AG04450 (cell line): ENCODE measurements at regions not wholly inside any gene's neighbourhood (a gene's known extent, or its start where the extent isn't known, plus 50 kb on each side); places are given as distances from the start of the nearest gene placed in this dataset.

Source experiments
- CTCF ChIA-PET: fragments of 300-600, 350-600 bp; formaldehyde crosslinking; extraction: SDS; loops from one replicate; lab custom pipeline; 2022; ENCODE audit warnings: antibody characterized with exemption, inconsistent platforms; lab: Charles Lee
- POLR2A ChIA-PET: fragments of 350-600 bp; formaldehyde crosslinking; extraction: SDS; loops from one replicate; lab custom pipeline; 2021; ENCODE audit warnings: antibody characterized with exemption, inconsistent platforms; lab: Yijun Ruan, JAX
- DNase-seq: peaks from one replicate; pipeline ENCODE4 v3.0.0-alpha.2; 2011; ENCODE audit warnings: low read depth, low spot score
- H3K27ac ChIP-seq: one replicate; pipeline ENCODE4 v1.5.1; 2012; ENCODE audit warnings: low read depth, low read length, control low read depth
- H3K27me3 ChIP-seq: one replicate; pipeline ENCODE4 v1.6.0; 2012; ENCODE audit warnings: low read length; ENCODE audit not compliant: control insufficient read depth, insufficient read depth
- H3K4me3 ChIP-seq: 2 replicates; pipeline ENCODE4 v1.5.1; 2011; ENCODE audit warnings: mild to moderate bottlenecking, low read depth, low read length, control low read depth
- H3K9me3 ChIP-seq: 2 replicates; pipeline ENCODE4 v1.5.1; 2012; ENCODE audit warnings: low read length; ENCODE audit not compliant: control insufficient read depth, insufficient read depth
- TF ChIP-seq, protein P1 (sequence below): IDR thresholded peaks from 2 replicates; pipeline ENCODE4 v1.5.1; 2011; ENCODE audit warnings: low read depth, low read length, control low read depth, inconsistent platforms

GRCh38 chr10:106508950-106509349 is 655.6 kb downstream of the SORCS1 start:
- CTCF ChIA-PET: no interaction called here
- H3K27ac ChIP-seq: no peak overlapping the region
- TF ChIP-seq, protein P1, sequence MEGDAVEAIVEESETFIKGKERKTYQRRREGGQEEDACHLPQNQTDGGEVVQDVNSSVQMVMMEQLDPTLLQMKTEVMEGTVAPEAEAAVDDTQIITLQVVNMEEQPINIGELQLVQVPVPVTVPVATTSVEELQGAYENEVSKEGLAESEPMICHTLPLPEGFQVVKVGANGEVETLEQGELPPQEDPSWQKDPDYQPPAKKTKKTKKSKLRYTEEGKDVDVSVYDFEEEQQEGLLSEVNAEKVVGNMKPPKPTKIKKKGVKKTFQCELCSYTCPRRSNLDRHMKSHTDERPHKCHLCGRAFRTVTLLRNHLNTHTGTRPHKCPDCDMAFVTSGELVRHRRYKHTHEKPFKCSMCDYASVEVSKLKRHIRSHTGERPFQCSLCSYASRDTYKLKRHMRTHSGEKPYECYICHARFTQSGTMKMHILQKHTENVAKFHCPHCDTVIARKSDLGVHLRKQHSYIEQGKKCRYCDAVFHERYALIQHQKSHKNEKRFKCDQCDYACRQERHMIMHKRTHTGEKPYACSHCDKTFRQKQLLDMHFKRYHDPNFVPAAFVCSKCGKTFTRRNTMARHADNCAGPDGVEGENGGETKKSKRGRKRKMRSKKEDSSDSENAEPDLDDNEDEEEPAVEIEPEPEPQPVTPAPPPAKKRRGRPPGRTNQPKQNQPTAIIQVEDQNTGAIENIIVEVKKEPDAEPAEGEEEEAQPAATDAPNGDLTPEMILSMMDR: no peak
- no peak overlapping the region for H3K4me3 ChIP-seq
- H3K9me3 ChIP-seq: no peaks in the 10 kb centered on the region
- no peaks in the 10 kb centered on the region for H3K27me3 ChIP-seq
- POLR2A ChIA-PET: no interaction called here
- no peak for DNase-seq

GRCh38 chr10:106506526-106507283 is 657.8 kb downstream of the SORCS1 start:
- H3K9me3 ChIP-seq: no peaks in the 10 kb centered on the region
- DNase-seq: no peak

GRCh38 chr10:106504536-106504935 is 660.0 kb downstream of the SORCS1 start:
- Histone ChIP-seq H3K4me3 (no peak overlapping the region), H3K27ac (no peak overlapping the region), H3K9me3 (no peaks in the 10 kb centered on the region), H3K27me3 (no peaks in the 10 kb centered on the region)
- ChIA-PET POLR2A (no interaction called here), CTCF (no interaction called here)
- no peak for DNase-seq
- TF ChIP-seq, protein P1: no peak

More at GRCh38 chr10:106506526-106507283, 657.8 kb downstream of the SORCS1 start:
- Histone ChIP-seq H3K27me3 (no peaks in the 10 kb centered on the region), H3K4me3 (no peak overlapping the region), H3K27ac (no peak overlapping the region)
- ChIA-PET POLR2A (no interaction called here), CTCF (no interaction called here)
- TF ChIP-seq, protein P1: no peak

DNA sequence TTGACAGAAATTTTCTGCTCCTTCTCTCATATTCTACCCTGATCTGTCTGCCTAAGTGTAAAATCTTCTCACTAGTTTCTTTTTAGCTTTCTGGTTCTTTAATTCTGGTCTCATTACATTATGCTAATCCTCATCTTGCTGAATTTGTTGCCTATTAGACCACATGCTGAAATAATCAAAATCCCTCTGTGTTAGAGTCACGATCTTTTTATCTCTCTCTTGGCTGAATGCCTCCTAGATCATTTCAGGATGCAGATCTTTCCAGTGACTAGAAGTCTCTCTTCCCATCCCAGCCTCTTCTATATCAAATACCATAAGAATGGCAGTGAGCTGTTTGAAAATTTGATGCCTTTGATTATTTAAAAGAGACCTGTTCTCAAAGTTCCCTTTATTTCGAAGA is 661.9 kb downstream of the SORCS1 start:
- TF ChIP-seq, protein P1: no peak
- Histone ChIP-seq H3K27me3 (no peaks in the 10 kb centered on the region), H3K9me3 (no peaks in the 10 kb centered on the region), H3K27ac (no peak overlapping the region), H3K4me3 (no peak overlapping the region)
- CTCF ChIA-PET: no interaction called here
- POLR2A ChIA-PET: no interaction called here
- no peak for DNase-seq

DNA sequence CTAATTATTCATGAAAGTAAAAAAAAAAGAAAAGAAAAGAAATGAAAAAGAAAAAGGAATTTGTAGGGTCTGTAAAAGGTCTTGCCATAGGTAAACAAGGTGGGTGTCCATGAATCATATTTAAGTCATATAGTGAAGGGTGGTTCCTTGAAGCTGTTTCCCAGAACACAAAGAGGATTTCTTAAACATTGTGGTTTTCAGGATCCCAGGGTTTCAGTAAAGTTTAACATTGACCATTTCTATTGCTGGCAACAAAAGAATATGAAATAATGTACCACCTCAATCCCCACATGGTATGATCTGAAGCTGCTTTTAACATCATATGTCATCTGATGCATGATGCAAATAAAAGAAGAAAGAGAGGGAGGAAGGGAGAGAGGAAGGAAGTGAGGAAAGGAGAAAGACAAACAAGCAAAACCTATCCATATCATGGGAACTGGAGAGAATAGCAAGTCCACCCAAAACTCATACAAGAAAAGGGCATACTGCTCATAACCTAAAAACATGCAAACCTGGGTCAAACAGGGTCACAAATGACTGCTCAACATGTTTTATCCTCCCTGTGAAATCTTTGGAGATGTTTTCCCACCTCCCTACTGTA is 663.5 kb downstream of the SORCS1 start:
- ChIA-PET POLR2A (no interaction called here), CTCF (no interaction called here)
- TF ChIP-seq, protein P1: no peak
- Histone ChIP-seq H3K4me3 (no peak overlapping the region), H3K27me3 (no peaks in the 10 kb centered on the region), H3K9me3 (no peaks in the 10 kb centered on the region), H3K27ac (no peak overlapping the region)
- no peak for DNase-seq
